K562 (cell line): ENCODE measurements at regions not wholly inside any gene's neighbourhood (a gene's known extent, or its start where the extent isn't known, plus 50 kb on each side); places are given as distances from the start of the nearest gene placed in this dataset.

Experiments
- ELF1 ChIP-seq: fragments of 200-800 bp; sonication (Bioruptor generic); IDR thresholded peaks from 2 replicates; pipeline ENCODE4 v1.6.1; 2016; ENCODE audit warnings: missing genetic modification characterization, missing compliant biosample characterization
- ERF ChIP-seq: fragments of 450-650 bp; formaldehyde crosslinking; IDR thresholded peaks from 2 replicates; pipeline ENCODE4 v1.4.0; 2020; ENCODE audit warnings: mild to moderate bottlenecking, mixed read lengths
- ETV1 ChIP-seq: fragments of 450-650 bp; conservative IDR thresholded peaks from 2 replicates; pipeline ENCODE4 v1.6.1; 2016; ENCODE audit warnings: missing genetic modification characterization, control low read depth, low read depth, missing compliant biosample characterization
- GATA2 ChIP-seq: sonication (generic); formaldehyde crosslinking; IDR thresholded peaks from 2 replicates; pipeline ENCODE4 v1.4.0; 2020; ENCODE audit warnings: mild to moderate bottlenecking, missing genetic modification reagents
- HNRNPK ChIP-seq: fragments of 200-400 bp; formaldehyde crosslinking; IDR thresholded peaks from one replicate; pipeline ENCODE4 v1.6.1; 2018; ENCODE audit warnings: mild to moderate bottlenecking, low read depth, low read length; ENCODE audit not compliant: poor library complexity, severe bottlenecking
- KLF16 ChIP-seq: IDR thresholded peaks from 2 replicates; pipeline ENCODE4 v1.6.1; 2016; ENCODE audit warnings: antibody characterized with exemption
- KLF6 ChIP-seq: fragments of 250-450 bp; sonication (Bioruptor Pico); IDR thresholded peaks from 2 replicates; pipeline ENCODE4 v1.4.0; 2020; ENCODE audit warnings: mild to moderate bottlenecking, moderate library complexity, borderline replicate concordance
- LARP7 ChIP-seq: fragments of 450-650 bp; IDR thresholded peaks from 2 replicates; pipeline ENCODE4 v1.6.1; 2016
- MYBL2 ChIP-seq, 2 experiments: fragments of 450-650 bp in 1 of 2; sonication (generic) in 1 of 2; formaldehyde crosslinking in 1 of 2; IDR thresholded peaks; 2 replicates each; pipeline versions ENCODE4 v1.6.1 to v1.8.1; 2017 to 2022; ENCODE audit warnings: borderline replicate concordance in 1 of 2, inconsistent platforms in 1 of 2, low read depth in 1 of 2, mild to moderate bottlenecking in 1 of 2, missing genetic modification reagents in 1 of 2, moderate library complexity in 1 of 2
- NUFIP1 ChIP-seq: fragments of 450-650 bp; IDR thresholded peaks from 2 replicates; pipeline ENCODE4 v1.6.1; 2018; ENCODE audit not compliant: partially characterized antibody
- RHOXF2B ChIP-seq: fragments of 250-450 bp; sonication (Bioruptor Pico); conservative IDR thresholded peaks from 2 replicates; pipeline ENCODE4 v1.5.1; 2021
- SAFB2 ChIP-seq: fragments of 200-400 bp; formaldehyde crosslinking; IDR thresholded peaks from 2 replicates; pipeline ENCODE4 v1.6.1; 2018; ENCODE audit warnings: borderline replicate concordance, low read length, low read depth, moderate library complexity; ENCODE audit not compliant: severe bottlenecking
- SMARCA4 ChIP-seq: fragments of 450-650 bp; IDR thresholded peaks from 2 replicates; pipeline ENCODE4 v1.6.1; 2016
- SPI1 ChIP-seq: IDR thresholded peaks from 2 replicates; pipeline ENCODE4 v1.6.1; 2011; ENCODE audit warnings: low read depth, low read length, control low read depth, borderline replicate concordance
- SUPT5H ChIP-seq: fragments of 450-650 bp; IDR thresholded peaks from 2 replicates; pipeline ENCODE4 v1.6.1; 2016
- ZNF212 ChIP-seq: fragments of 450-650 bp; formaldehyde crosslinking; IDR thresholded peaks from 2 replicates; pipeline ENCODE4 v1.4.0; 2020; ENCODE audit warnings: mild to moderate bottlenecking
- ZNF263 ChIP-seq: sonication (generic); formaldehyde crosslinking; IDR thresholded peaks from 2 replicates; pipeline ENCODE4 v1.8.0; 2022; ENCODE audit warnings: mild to moderate bottlenecking, missing genetic modification reagents, borderline replicate concordance
- ZNF583 ChIP-seq: fragments of 250-450 bp; sonication (Bioruptor Pico); IDR thresholded peaks from 2 replicates; pipeline ENCODE4 v1.4.0; 2020
- TF ChIP-seq, protein P1 (sequence below): fragments of 250-450 bp; sonication (Bioruptor Pico); IDR thresholded peaks from 2 replicates; pipeline ENCODE4 v1.5.0; 2021; ENCODE audit warnings: mild to moderate bottlenecking, borderline replicate concordance
- TF ChIP-seq, protein P2 (sequence below), 2 experiments: fragments of 250-450 bp in 1 of 2; fragments of 450-650 bp in 1 of 2; sonication (Bioruptor Pico) in 1 of 2; IDR thresholded peaks; 2 replicates each; pipeline versions ENCODE4 v1.6.1 to v1.8.0; 2016 to 2021; ENCODE audit warnings: mild to moderate bottlenecking in 2 of 2, moderate library complexity in 2 of 2, missing compliant biosample characterization in 1 of 2, missing genetic modification characterization in 1 of 2
- TF ChIP-seq, protein P3 (sequence below): sonication (generic); formaldehyde crosslinking; IDR thresholded peaks from 2 replicates; pipeline ENCODE4 v1.9.0; 2022; ENCODE audit warnings: mild to moderate bottlenecking, missing genetic modification reagents
- TF ChIP-seq, protein P4 (sequence below): sonication (generic); formaldehyde crosslinking; IDR thresholded peaks from 2 replicates; pipeline ENCODE4 v1.5.0; 2020; ENCODE audit warnings: missing genetic modification reagents
- TF ChIP-seq, protein P5 (sequence below): fragments of 250-450 bp; sonication (Bioruptor Pico); IDR thresholded peaks from 2 replicates; pipeline ENCODE4 v1.8.0; 2021; ENCODE audit warnings: borderline replicate concordance, mild to moderate bottlenecking, moderate library complexity; ENCODE audit not compliant: poor library complexity, severe bottlenecking

DNA sequence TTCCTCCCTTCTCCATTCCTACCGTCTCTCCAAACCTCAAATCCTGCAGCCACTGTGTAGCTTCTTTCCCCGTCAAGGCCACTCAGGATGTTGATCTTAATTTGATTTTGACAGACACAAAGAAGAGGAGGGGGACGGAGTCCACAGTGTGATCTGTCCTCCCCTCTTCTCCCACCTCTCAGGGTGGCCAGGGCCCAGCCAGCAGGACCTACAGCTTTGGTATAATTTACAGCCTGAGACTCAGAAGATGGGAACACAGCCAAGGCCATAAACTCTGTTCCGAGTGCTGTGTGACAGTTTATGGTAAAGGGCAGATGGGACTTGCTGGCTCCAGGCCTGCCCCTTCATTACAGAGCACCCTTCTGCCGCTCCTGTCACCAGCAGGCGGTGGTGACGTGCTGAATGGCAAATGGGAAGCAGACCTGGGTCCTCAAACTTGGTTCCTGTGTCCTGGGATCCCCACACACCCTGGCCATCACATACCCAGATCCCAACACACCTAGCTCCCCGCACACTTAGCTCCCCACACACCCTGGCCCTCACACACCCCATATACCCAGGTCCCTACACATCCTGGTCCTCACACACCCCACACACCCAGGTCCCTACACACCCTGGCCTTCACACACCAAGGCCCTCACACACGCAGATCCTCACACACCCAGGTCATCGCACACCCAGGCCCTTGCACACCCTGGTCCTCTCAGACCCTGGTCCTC lies 71.6 kb downstream of the CD2 start (continued):
- TF ChIP-seq, protein P1, sequence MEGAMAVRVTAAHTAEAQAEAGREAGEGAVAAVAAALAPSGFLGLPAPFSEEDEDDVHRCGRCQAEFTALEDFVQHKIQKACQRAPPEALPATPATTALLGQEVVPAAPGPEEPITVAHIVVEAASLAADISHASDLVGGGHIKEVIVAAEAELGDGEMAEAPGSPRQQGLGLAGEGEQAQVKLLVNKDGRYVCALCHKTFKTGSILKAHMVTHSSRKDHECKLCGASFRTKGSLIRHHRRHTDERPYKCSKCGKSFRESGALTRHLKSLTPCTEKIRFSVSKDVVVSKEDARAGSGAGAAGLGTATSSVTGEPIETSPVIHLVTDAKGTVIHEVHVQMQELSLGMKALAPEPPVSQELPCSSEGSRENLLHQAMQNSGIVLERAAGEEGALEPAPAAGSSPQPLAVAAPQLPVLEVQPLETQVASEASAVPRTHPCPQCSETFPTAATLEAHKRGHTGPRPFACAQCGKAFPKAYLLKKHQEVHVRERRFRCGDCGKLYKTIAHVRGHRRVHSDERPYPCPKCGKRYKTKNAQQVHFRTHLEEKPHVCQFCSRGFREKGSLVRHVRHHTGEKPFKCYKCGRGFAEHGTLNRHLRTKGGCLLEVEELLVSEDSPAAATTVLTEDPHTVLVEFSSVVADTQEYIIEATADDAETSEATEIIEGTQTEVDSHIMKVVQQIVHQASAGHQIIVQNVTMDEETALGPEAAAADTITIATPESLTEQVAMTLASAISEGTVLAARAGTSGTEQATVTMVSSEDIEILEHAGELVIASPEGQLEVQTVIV (CRISPR knock-in tag) = no peak; the same call in 1 of the 2 replicates
- TF ChIP-seq, protein P2, sequence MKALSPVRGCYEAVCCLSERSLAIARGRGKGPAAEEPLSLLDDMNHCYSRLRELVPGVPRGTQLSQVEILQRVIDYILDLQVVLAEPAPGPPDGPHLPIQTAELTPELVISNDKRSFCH (CRISPR knock-in tag; IDR thresholded peaks at IDR 0.05) = no peak
- TF ChIP-seq, protein P2 (tag; IDR thresholded peaks at IDR 0.05) = peak; percentile 60
- TF ChIP-seq HNRNPK = no peak
- TF ChIP-seq SAFB2 = no peak
- TF ChIP-seq, protein P3, sequence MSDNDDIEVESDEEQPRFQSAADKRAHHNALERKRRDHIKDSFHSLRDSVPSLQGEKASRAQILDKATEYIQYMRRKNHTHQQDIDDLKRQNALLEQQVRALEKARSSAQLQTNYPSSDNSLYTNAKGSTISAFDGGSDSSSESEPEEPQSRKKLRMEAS (CRISPR knock-in tag) = peak; percentile 92
- TF ChIP-seq SMARCA4 = no peak; the same call in 1 of the 2 replicates
- TF ChIP-seq, protein P4, sequence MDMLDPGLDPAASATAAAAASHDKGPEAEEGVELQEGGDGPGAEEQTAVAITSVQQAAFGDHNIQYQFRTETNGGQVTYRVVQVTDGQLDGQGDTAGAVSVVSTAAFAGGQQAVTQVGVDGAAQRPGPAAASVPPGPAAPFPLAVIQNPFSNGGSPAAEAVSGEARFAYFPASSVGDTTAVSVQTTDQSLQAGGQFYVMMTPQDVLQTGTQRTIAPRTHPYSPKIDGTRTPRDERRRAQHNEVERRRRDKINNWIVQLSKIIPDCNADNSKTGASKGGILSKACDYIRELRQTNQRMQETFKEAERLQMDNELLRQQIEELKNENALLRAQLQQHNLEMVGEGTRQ (CRISPR knock-in tag) = no peak
- no peak; the same call in 1 of the 2 replicates for TF ChIP-seq ETV1
- peak; percentile 62; the same call in 1 of the 2 replicates for TF ChIP-seq LARP7
- TF ChIP-seq KLF6 = no peak
- TF ChIP-seq GATA2 (CRISPR knock-in tag) = no peak
- no peak for TF ChIP-seq MYBL2 (IDR thresholded peaks at IDR 0.05; ENCODE audit: low read depth)
- no peak for TF ChIP-seq MYBL2 (CRISPR knock-in tag; IDR thresholded peaks at IDR 0.05; ENCODE audit: borderline replicate concordance)
- no peak for TF ChIP-seq RHOXF2B (CRISPR knock-in tag)
- TF ChIP-seq, protein P5, sequence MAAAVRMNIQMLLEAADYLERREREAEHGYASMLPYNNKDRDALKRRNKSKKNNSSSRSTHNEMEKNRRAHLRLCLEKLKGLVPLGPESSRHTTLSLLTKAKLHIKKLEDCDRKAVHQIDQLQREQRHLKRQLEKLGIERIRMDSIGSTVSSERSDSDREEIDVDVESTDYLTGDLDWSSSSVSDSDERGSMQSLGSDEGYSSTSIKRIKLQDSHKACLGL (CRISPR knock-in tag) = no peak
- TF ChIP-seq ZNF583 = peak; percentile 76
- peak; percentile 14; the same call in 1 of the 2 replicates for TF ChIP-seq KLF16
- no peak for TF ChIP-seq ELF1
- no peak; the same call in 1 of the 2 replicates for TF ChIP-seq ZNF263 (CRISPR knock-in tag)
- peak; percentile 59 for TF ChIP-seq SUPT5H
- TF ChIP-seq SPI1 = no peak
- no peak for TF ChIP-seq ERF (CRISPR knock-in tag)
- no peak for TF ChIP-seq ZNF212 (CRISPR knock-in tag)
- peak; percentile 31 for TF ChIP-seq NUFIP1
